ENCODE measurements at regions not wholly inside any gene's neighbourhood (a gene's known extent, or its start where the extent isn't known, plus 50 kb on each side); places are given as distances from the start of the nearest gene placed in this dataset.

- TF ChIP-seq TSHZ2 (CRISPR knock-in tag; IDR thresholded peaks at IDR 0.05) (no peak), PPARA (CRISPR knock-in tag; IDR thresholded peaks at IDR 0.05; ENCODE audit: borderline replicate concordance) (no peak), ZNF70 (CRISPR knock-in tag; IDR thresholded peaks at IDR 0.05) (no peak), ZC3H10 (CRISPR knock-in tag; IDR thresholded peaks at IDR 0.05) (no peak), ESRRG (CRISPR knock-in tag; IDR thresholded peaks at IDR 0.05) (no peak)
- TF ChIP-seq, protein P1, sequence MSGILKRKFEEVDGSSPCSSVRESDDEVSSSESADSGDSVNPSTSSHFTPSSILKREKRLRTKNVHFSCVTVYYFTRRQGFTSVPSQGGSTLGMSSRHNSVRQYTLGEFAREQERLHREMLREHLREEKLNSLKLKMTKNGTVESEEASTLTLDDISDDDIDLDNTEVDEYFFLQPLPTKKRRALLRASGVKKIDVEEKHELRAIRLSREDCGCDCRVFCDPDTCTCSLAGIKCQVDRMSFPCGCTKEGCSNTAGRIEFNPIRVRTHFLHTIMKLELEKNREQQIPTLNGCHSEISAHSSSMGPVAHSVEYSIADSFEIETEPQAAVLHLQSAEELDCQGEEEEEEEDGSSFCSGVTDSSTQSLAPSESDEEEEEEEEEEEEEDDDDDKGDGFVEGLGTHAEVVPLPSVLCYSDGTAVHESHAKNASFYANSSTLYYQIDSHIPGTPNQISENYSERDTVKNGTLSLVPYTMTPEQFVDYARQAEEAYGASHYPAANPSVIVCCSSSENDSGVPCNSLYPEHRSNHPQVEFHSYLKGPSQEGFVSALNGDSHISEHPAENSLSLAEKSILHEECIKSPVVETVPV (CRISPR knock-in tag; IDR thresholded peaks at IDR 0.05), result no peak
Observed at GRCh38 chr16:9393591-9393990, 302.1 kb downstream of the HAPSTR1 start (continued).

- TF ChIP-seq, protein P2, sequence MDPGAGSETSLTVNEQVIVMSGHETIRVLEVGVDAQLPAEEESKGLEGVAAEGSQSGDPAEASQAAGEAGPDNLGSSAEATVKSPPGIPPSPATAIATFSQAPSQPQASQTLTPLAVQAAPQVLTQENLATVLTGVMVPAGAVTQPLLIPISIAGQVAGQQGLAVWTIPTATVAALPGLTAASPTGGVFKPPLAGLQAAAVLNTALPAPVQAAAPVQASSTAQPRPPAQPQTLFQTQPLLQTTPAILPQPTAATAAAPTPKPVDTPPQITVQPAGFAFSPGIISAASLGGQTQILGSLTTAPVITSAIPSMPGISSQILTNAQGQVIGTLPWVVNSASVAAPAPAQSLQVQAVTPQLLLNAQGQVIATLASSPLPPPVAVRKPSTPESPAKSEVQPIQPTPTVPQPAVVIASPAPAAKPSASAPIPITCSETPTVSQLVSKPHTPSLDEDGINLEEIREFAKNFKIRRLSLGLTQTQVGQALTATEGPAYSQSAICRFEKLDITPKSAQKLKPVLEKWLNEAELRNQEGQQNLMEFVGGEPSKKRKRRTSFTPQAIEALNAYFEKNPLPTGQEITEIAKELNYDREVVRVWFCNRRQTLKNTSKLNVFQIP (CRISPR knock-in tag; IDR thresholded peaks at IDR 0.05; ENCODE audit: borderline replicate concordance, low read depth), result no peak
- TF ChIP-seq RARB (CRISPR knock-in tag; IDR thresholded peaks at IDR 0.05) (no peak), TOX (CRISPR knock-in tag; IDR thresholded peaks at IDR 0.05; ENCODE audit: borderline replicate concordance) (no peak), CSDC2 (CRISPR knock-in tag; IDR thresholded peaks at IDR 0.05) (no peak), CREB5 (CRISPR knock-in tag; IDR thresholded peaks at IDR 0.05; ENCODE audit: low read depth) (no peak), ARNTL (CRISPR knock-in tag; IDR thresholded peaks at IDR 0.05; ENCODE audit: borderline replicate concordance, low read depth) (no peak), OSR1 (CRISPR knock-in tag; IDR thresholded peaks at IDR 0.05) (no peak), TSHZ2 (CRISPR knock-in tag; IDR thresholded peaks at IDR 0.05) (no peak), ZNF565 (CRISPR knock-in tag; conservative IDR thresholded peaks at IDR 0.05; ENCODE audit: low read depth) (no peak), TCF4 (CRISPR knock-in tag; IDR thresholded peaks at IDR 0.05; ENCODE audit: borderline replicate concordance) (no peak)
Observed at GRCh38 chr16:9395958-9396359, 304.5 kb downstream of the HAPSTR1 start.

GRCh38 chr16:9399573-9399972 lies 308.1 kb downstream of the HAPSTR1 start:
- no peak for ATAC-seq
- TF ChIP-seq OSR1 (CRISPR knock-in tag; IDR thresholded peaks at IDR 0.05) (no peak), TSHZ2 (CRISPR knock-in tag; IDR thresholded peaks at IDR 0.05) (no peak)

More at GRCh38 chr16:9395958-9396359, 304.5 kb downstream of the HAPSTR1 start:
- ATAC-seq, result no peak

Data from SK-N-SH treated with all-trans-retinoic acid at 6 μM for 48 hours (cell line).